ENCODE measurements at regions not wholly inside any gene's neighbourhood (a gene's known extent, or its start where the extent isn't known, plus 50 kb on each side); places are given as distances from the start of the nearest gene placed in this dataset.

- no peaks in the 10 kb centered on the region for H3K4me1 ChIP-seq (ENCODE audit: control insufficient read depth in 1 of 2, insufficient read depth in 2 of 2, low read depth in 1 of 2, low read length in 1 of 2)
- no peak overlapping the region for H3K27ac ChIP-seq (ENCODE audit: low read depth in 2 of 2, low read length in 1 of 2)
- H3K79me2 ChIP-seq (ENCODE audit: insufficient read depth), result no peaks in the 10 kb centered on the region
- WGBS (ENCODE audit: low lambda C conversion rate), result 51% methylated on average over 4 of the region's 4 CpGs
- no peak overlapping the region for H3K4me2 ChIP-seq
- POLR2A ChIA-PET, result no interaction called here
- H3K9me2 ChIP-seq, result no peaks in the 10 kb centered on the region
- H3K36me3 ChIP-seq (replicated peaks in 1 of 2; ENCODE audit: control insufficient read depth in 1 of 2, insufficient read depth in 2 of 2, low read length in 1 of 2), result no peaks in the 10 kb centered on the region
- no peak overlapping the region for H3K4me3 ChIP-seq (ENCODE audit: low read depth in 2 of 2, low read length in 1 of 2)
- H3K9ac ChIP-seq, result no peak overlapping the region
- TF ChIP-seq FOXJ3 (CRISPR knock-in tag; IDR thresholded peaks at IDR 0.05), result no peak
- TF ChIP-seq FOSL2 (IDR thresholded peaks at IDR 0.05; ENCODE audit: borderline replicate concordance, low read depth), result no peak
- TF ChIP-seq, protein P1, sequence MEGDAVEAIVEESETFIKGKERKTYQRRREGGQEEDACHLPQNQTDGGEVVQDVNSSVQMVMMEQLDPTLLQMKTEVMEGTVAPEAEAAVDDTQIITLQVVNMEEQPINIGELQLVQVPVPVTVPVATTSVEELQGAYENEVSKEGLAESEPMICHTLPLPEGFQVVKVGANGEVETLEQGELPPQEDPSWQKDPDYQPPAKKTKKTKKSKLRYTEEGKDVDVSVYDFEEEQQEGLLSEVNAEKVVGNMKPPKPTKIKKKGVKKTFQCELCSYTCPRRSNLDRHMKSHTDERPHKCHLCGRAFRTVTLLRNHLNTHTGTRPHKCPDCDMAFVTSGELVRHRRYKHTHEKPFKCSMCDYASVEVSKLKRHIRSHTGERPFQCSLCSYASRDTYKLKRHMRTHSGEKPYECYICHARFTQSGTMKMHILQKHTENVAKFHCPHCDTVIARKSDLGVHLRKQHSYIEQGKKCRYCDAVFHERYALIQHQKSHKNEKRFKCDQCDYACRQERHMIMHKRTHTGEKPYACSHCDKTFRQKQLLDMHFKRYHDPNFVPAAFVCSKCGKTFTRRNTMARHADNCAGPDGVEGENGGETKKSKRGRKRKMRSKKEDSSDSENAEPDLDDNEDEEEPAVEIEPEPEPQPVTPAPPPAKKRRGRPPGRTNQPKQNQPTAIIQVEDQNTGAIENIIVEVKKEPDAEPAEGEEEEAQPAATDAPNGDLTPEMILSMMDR (IDR thresholded peaks at IDR 0.05), result no peak
- TF ChIP-seq EP300 (IDR thresholded peaks at IDR 0.05; ENCODE audit: borderline replicate concordance in 1 of 2, low read depth in 1 of 2, low read length in 1 of 2), result no peak
- no peak for TF ChIP-seq RXRA (IDR thresholded peaks at IDR 0.05; ENCODE audit: borderline replicate concordance, low read depth)
- no peak for TF ChIP-seq SMC3 (IDR thresholded peaks at IDR 0.05; ENCODE audit: low read depth, low read length)
- TF ChIP-seq MXI1 (IDR thresholded peaks at IDR 0.05; ENCODE audit: low read depth, low read length), result no peak
- TF ChIP-seq TCF12 (IDR thresholded peaks at IDR 0.05), result no peak
- TF ChIP-seq, protein P2, sequence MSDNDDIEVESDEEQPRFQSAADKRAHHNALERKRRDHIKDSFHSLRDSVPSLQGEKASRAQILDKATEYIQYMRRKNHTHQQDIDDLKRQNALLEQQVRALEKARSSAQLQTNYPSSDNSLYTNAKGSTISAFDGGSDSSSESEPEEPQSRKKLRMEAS (IDR thresholded peaks at IDR 0.05; ENCODE audit: low read depth), result no peak
- no peak for TF ChIP-seq USF1 (IDR thresholded peaks at IDR 0.05; ENCODE audit: borderline replicate concordance, low read depth)
- no peak for TF ChIP-seq GATA2 (CRISPR knock-in tag; IDR thresholded peaks at IDR 0.05)
- no peaks in the 10 kb centered on the region for H3K9me3 ChIP-seq
- no peak for DNase-seq
- H2AFZ ChIP-seq (ENCODE audit: low read depth), result no peak overlapping the region
- CTCF ChIA-PET, result no interaction called here
- H3F3A ChIP-seq (replicated peaks; ENCODE audit: insufficient read depth), result no peaks in the 10 kb centered on the region
- no peaks in the 10 kb centered on the region for H4K20me1 ChIP-seq (ENCODE audit: insufficient read depth)
- H3K27me3 ChIP-seq (ENCODE audit: insufficient read depth), result no peaks in the 10 kb centered on the region
These were observed 321.6 kb upstream of the ITGA1 start for GRCh38 chr5:52466113-52466512.

DNA sequence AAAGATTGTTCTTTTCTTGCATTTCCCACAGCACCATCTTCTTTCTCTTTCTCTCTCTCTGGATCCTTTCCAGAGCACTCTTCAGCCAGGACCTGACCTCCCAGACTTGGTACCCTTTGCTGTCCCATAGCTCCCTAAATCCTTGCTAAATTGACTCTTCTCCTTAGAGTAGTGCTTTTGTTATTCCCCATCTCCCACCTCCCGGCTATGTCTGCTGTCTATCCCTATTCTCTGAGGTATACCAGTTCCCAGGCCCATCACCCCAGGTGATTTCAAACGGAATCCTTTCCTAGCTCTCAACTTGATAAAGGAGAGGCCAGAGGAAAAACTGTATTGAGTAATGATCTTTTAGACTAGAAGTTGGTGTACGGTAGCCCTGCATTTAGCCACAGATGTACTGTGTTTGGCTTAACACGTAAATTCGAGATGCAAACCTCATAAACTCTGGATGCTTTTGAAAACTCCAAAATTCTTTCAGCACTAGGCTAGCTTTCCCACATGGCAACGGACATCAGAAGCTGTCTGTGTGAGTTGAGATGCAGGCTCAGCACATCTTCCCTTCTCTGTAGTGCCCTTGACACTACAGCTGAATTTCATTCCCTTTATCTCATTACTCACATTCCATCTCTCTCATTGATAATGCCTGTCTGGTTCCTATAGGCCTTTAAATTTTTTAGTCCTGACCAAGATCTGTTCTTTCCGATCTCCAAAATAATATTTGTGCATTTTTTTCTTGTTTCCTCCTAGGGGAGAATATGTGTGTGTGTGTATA, 320.8 kb upstream of the ITGA1 start:
- H2AFZ ChIP-seq (ENCODE audit: low read depth), result no peak overlapping the region
- 48% methylated on average over 7 of the region's 7 CpGs for WGBS (ENCODE audit: low lambda C conversion rate)

More for the DNA sequence above, 320.8 kb upstream of the ITGA1 start:
- Histone ChIP-seq H3K27ac (ENCODE audit: low read depth in 2 of 2, low read length in 1 of 2) (no peak overlapping the region), H3K9me2 (no peaks in the 10 kb centered on the region), H3K36me3 (replicated peaks in 1 of 2; ENCODE audit: control insufficient read depth in 1 of 2, insufficient read depth in 2 of 2, low read length in 1 of 2) (no peaks in the 10 kb centered on the region), H3K4me2 (no peak overlapping the region), H3K9me3 (no peaks in the 10 kb centered on the region), H3K27me3 (ENCODE audit: insufficient read depth) (no peaks in the 10 kb centered on the region), H3K4me1 (ENCODE audit: control insufficient read depth in 1 of 2, insufficient read depth in 2 of 2, low read depth in 1 of 2, low read length in 1 of 2) (no peaks in the 10 kb centered on the region), H3K79me2 (ENCODE audit: insufficient read depth) (no peaks in the 10 kb centered on the region), H3K9ac (no peak overlapping the region), H3K4me3 (ENCODE audit: low read depth in 2 of 2, low read length in 1 of 2) (no peak overlapping the region), H3F3A (replicated peaks; ENCODE audit: insufficient read depth) (no peaks in the 10 kb centered on the region), H4K20me1 (ENCODE audit: insufficient read depth) (no peaks in the 10 kb centered on the region)
- ChIA-PET POLR2A (no interaction called here), CTCF (no interaction called here)
- no peak for DNase-seq
- no peak for TF ChIP-seq JUND (IDR thresholded peaks at IDR 0.05)
- no peak for TF ChIP-seq TCF12 (IDR thresholded peaks at IDR 0.05)
- TF ChIP-seq, protein P3, sequence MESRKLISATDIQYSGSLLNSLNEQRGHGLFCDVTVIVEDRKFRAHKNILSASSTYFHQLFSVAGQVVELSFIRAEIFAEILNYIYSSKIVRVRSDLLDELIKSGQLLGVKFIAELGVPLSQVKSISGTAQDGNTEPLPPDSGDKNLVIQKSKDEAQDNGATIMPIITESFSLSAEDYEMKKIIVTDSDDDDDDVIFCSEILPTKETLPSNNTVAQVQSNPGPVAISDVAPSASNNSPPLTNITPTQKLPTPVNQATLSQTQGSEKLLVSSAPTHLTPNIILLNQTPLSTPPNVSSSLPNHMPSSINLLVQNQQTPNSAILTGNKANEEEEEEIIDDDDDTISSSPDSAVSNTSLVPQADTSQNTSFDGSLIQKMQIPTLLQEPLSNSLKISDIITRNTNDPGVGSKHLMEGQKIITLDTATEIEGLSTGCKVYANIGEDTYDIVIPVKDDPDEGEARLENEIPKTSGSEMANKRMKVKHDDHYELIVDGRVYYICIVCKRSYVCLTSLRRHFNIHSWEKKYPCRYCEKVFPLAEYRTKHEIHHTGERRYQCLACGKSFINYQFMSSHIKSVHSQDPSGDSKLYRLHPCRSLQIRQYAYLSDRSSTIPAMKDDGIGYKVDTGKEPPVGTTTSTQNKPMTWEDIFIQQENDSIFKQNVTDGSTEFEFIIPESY (IDR thresholded peaks at IDR 0.05; ENCODE audit: borderline replicate concordance, low read depth), result no peak
- TF ChIP-seq RXRA (IDR thresholded peaks at IDR 0.05; ENCODE audit: borderline replicate concordance, low read depth), result no peak
- no peak for TF ChIP-seq NFIC (IDR thresholded peaks at IDR 0.05; ENCODE audit: borderline replicate concordance)
- TF ChIP-seq, protein P2 (IDR thresholded peaks at IDR 0.05; ENCODE audit: low read depth), result no peak
- no peak for TF ChIP-seq EZH2phosphoT487 (IDR thresholded peaks at IDR 0.05; ENCODE audit: borderline replicate concordance, low read depth)
- no peak for TF ChIP-seq FOSL2 (IDR thresholded peaks at IDR 0.05; ENCODE audit: borderline replicate concordance, low read depth)
- no peak for TF ChIP-seq NRF1 (IDR thresholded peaks at IDR 0.05; ENCODE audit: low read depth, low read length)
- TF ChIP-seq ELF1 (IDR thresholded peaks at IDR 0.05), result no peak
- no peak for TF ChIP-seq POLR2AphosphoS5 (IDR thresholded peaks at IDR 0.05; ENCODE audit: low read depth, low read length)
- no peak for TF ChIP-seq YY1 (IDR thresholded peaks at IDR 0.05; ENCODE audit: low read depth)
